GM19468 (cell line): ENCODE measurements at regions not wholly inside any gene's neighbourhood (a gene's known extent, or its start where the extent isn't known, plus 50 kb on each side); places are given as distances from the start of the nearest gene placed in this dataset.

Experiments used
- ATAC-seq: cut with Tn5 transposase; IDR thresholded peaks from one replicate; pipeline ENCODE4 v1.9.1; 2021; ENCODE audit warnings: mild to moderate bottlenecking, moderate library complexity, moderate number of reproducible peaks; ENCODE audit not compliant: unreplicated experiment; ENCODE audit errors: extremely low read depth

DNA sequence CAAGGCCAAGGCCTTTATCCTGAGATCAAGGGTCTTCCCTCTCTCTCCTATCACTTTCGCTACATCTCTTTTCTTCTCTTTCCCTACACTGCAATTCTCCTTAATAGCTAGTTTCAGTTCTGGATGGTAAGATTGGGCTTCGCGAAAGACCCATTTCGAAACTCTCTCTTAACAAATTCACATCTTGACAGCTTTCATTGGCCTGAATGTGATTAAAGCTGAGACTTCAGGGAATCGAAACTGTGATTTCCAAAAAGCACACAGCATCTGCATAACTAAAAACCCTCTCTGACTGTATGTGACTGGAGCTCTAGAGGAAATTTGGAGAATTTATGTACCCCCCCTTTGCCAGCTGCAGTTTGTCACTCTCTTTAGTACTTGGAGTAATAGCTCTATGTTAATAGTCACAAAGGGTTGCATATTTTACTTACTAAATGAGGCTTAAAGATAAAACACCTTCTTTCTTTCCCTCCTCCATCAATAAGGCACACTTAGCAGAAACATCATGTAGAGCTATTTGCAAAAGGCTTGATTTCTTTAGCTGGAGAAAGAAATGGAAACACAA lies 105.3 kb upstream of the FAM20A start:
- no peak for ATAC-seq

DNA sequence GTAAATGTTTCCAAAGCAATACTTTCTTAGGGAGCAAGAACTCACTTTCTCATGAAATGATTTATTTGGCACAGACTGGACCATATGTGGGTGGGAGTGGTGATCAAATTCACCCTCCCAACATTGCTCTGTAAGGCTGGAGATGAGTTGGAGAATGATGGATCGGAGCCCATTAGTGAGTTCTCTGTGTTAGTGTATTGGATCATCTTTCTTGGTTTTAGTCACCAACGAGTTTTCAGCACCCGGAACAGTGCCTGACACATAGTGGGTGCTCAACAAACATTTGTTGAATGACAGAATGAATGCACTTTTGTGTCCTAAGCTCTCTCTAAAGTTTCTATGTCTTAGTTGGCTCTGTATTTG lies 104.5 kb upstream of the FAM20A start:
- no peak for ATAC-seq

DNA sequence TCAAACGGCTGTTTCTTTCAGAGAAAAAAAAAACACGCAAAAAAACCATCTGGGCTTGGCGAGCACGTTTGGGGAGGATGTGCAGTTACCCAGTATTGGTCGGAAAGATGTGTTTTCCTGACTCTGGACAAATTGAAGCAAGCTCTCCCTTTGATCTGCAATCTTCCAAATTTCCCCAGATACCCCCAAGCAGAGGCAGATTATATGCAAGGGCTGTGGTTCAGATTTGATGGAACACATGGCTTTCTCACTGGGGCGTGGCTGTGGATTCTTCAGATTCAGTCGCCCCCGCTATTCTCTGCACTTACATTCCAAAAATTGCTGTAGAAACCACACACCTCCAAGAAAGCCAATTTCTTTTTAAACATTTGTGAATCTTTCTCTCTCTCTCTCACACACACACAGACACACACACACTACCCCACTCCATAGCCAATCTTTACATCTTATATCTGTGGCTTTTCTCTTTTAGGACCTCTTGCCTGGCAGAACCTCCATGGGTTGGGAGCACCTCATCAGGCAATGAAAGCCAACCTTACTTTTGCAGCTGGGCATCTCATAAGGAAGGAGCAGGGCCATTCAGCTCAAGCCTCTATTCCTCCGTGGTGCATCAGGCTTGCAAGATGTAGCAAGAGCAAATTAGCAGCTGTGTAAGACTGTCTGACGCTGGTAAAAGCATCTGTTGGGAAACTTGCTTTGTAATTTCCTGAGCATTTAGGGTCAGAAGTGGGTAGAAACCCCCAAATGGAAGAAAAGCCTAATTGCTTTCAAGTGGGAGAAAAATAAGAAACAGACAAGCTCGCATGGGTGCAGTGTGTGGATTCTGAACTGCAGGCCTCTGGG lies 103.9 kb upstream of the FAM20A start:
- no peak for ATAC-seq

DNA sequence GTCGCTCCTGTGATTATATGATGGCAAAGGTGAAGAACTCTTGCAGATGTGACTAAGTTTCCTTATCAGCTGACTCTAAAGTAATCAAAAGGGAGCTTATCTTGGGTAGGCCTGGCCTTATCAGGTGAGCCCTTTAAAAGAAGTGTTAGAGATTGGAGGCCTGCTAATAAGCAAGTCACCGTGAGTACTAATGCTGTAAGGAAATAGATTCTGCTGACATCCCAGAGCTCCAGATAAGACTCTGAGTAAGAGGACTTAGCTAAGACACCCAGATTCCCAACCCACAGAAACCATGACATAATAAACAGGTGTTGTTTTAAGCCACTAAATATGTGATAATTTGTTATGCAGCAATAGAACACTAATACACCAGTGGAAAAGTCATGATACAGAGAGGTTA lies 99.9 kb upstream of the FAM20A start:
- no peak for ATAC-seq

DNA sequence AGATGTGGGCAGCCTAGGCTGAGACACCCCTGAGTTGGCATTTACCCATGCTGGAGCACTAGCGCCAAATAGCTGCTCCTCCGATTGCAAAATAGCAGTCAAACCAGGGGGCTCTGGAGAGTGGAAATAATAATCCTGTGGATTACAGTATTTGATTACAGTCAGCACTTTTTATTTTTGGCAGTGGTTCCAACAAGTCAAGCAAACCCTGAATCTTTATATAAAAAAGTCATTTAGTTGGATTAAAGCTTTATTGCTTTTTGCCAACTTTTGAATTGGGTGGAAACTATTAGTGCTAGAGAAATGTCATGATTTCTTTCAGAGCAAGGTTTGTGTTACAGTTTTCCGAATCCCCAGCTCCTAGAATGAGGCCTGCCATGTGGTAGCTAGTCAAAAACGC lies 99.3 kb upstream of the FAM20A start:
- ATAC-seq = no peak

DNA sequence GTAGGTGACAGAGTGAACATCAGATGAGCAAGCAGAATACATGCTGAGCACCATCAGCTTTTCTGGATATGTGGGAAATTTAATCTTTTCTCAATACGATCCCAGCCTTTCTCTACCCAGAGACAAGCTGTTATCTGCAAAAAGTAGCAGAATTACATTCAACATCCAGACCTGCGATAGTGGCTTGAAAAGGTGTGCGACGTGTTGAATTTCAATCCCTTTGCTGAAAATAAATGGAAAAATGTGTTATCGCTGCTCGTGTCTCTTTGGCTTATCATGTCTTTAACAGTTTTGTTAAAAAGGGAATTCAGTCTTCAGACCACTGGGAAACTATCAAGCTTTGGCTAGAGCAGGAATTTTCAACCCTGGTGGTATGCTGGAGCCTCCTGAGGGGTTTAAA lies 98.8 kb upstream of the FAM20A start:
- ATAC-seq = no peak

DNA sequence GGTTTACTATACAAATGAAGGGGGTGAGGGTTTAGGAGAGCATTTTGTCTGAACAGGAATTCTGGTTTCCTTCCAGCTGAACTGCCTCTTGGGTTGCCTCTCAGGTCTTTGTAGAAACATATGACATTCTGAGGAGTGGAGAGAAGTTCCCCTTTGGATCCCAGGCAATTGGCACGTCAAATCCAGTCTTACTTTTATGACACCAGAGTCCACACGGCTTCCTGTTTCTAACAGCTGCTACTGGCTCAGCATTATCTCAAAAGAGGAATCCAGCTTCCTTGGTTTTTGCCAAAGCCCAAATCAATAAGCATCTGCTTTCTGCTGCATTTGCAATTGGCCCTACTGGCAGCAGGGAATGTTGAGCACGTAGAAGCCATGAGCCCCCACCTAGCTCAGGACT lies 97.6 kb upstream of the FAM20A start:
- ATAC-seq = no peak

DNA sequence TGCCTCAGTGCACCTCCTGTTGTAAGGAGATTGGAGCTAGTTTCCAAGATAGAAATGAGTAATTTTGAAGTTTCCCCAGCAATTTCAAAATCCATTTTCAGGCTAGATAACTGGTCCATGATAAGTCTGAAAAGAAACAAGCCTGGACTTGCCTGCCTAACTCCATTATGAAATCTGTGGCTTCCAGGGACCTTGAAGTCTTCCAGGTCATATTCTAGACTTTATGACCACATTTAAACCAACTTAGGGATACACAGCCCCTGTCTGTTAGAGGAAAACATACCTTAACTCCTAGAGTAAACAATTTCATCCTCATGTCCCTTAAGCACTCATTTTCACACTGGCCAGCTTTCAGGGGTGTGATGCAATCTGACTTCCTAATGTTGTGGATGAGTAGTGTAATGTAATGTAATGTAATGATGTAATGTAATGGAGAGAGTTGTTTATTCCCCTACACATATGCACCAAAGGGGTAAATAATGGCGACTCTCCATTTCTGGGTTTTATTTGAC lies 96.7 kb upstream of the FAM20A start:
- no peak for ATAC-seq

DNA sequence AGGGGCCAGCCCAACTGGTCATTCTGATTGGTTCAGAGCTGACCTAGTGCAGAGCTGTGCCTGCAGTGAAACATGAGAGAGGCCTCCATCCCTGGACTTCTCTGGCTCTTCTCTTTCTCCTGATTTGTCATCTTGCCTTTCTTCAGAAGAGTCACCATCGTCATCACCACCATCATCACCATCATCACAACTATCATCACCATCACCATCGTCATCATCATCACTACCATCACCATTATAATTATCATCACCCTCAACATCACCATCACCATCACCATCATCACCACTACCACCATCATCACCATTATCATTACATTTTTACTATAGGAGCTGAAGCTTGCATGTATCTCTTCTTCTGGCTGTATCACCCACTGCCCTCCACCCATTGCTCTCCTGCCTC lies 94.5 kb upstream of the FAM20A start:
- ATAC-seq = no peak

DNA sequence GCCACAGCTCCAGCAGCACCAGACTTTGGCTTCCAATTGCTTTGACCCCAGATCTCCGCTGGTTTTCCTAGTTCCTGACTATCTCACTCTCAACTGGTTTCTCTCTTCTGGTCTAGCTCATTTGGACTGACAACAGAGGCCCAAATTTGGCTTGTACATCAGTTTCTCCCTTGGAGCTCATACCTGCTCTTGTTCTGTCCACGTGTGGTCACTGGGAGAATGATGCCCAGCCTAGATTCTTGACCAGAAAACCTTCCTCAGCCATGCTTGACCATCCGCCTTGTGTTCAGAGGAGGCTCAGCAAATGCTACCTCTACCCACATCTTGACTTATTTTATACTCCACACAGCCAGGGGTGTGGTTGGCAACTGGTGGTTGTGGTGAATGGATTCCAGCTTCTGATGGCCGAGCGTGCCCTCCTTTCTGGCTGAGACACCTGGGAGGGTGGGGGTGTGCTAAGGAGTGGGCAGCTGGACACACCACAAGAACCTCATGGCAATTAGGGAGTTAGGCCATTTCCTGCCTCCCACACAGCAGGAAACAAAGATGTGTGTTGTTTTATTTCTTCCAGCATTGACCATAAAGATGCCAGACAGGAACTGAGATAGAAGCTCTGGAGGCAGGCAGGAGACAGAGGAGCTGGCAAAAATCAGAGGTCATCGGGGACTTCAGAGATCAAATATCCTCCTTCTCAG lies 93.8 kb upstream of the FAM20A start:
- ATAC-seq = no peak

DNA sequence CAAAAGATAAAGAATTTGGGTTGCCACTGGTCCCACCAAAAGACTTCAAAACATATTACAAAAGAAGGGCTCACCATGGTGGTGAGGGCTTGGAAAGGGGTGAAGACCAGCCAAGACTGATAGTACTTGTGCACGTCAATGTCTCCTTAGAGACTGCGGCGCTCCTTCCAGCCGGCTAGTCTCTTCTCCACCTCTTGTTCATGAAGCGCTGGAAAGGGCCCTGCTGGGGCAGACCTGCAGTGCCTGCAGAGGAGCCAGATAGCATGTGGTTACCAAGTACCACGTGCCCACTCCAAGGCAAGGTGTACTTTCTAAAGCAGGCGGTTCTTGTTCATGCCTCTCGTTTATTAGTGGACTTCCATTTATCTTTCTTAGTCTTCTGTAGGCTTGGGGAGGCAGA lies 92.7 kb upstream of the FAM20A start:
- ATAC-seq = no peak

DNA sequence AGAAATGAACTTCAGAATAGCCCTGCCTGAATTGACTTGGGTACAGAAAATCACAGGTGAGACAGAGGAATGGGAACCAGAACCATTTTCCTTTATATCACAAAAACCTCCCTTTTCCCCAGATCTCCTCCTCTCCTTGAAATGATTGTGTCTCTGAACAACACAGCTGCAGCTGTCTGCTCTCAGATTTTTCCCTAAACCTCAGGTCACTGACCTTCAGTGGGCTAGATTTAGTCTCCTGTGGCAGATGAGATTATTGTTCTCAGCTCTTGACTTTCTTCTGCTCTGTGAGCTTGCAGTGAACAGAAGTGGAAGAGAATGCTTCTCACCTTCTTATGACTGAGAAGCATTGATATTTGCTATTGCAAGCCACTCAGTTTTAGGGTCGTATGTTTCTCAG lies 92.3 kb upstream of the FAM20A start:
- no peak for ATAC-seq

DNA sequence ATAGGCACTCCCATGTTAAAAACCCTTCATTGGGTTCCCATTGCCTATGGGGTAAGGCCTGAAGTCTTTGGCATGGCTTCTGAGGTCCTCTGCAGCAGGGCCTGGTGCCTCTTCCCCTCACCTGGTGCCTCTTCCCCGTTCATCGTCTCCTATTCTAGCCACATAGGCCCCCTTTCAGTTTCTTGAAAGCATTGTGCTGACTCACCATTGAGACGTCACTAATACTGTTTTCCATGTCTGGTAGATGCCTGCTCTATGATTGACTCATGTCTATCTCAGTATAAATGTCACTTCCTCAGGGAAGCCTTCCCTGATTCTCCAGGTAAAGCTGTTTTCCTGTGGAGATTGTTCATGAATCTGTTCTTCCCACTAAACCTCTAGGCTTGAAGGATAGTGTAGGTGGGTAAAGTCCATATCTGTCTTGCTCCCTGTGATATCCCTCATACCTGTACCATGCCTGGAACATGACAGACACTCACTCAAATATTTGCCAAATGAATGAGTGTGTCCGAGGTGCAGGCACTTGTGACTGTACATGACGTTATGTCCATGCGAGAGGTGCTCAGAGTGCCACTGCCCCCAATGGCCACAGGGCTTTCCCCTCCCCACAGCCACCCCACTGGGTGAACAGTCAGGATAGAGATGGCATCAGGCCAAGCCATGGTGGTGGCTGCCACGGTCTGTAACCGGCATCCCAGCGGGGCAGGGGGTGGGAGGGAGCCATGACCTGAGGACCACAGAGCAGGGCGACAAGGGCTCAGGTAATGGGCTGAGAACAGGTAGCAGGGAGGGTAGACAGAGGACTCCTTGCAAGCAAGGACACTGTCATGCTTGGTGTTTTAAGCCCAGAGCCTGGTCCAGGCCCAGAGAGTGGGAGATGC lies 85.2 kb upstream of the FAM20A start:
- no peak for ATAC-seq

DNA sequence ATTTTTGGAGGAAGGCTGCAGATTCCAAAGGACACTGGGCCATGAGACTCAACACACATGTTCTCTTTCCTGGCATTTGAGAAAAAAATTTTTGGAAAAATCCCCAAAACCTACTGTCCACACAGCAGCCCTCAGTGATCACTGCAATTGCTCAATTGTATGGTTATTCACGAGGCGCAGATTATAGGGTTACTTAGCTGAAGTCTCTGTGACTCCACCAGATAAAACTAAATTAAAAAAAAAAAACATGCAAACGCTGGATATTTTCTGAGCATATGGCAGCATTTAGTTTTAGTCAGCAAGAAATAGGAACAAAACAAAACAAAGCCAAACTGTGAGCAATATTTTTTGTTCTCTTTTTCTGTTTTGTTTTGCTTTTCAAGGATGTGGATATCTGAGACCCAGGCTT lies 83.8 kb upstream of the FAM20A start:
- ATAC-seq = no peak

DNA sequence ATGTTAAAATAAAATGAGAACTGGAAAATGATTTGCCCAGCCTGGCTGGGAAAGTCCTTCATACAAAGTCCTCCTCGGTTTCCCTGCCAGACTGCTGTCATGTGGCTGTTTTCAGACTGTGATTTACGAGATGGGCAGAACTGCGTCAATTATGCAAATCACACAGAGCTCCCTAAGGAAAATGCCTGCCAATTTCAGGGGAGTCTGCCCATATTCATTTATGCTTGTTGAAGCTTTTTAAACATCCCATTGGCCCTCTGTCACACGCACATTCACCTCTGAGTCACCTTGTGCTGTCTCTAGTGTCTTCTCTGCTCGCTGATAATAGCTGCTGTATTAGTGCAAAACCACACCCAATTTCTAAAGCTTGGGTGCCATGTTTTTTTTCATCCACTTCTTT lies 81.7 kb upstream of the FAM20A start:
- no peak for ATAC-seq

DNA sequence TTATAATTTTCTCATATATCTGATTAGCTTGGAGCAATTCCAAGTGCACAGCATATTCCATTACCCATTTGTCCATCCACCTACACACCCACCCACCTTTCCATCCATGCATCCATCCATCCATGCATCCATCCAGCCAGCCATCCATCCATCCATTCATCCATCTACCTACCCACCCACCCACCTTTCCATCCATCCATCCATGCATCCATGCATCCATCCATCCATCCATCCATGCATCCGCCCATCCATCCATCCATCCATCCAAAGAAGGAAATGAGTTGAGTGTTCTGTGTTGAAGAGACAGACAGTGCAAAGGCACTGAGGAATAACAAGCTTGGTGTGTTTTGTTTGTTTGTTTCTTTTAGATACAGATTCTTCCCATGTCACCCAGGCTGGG lies 78.7 kb upstream of the FAM20A start:
- no peak for ATAC-seq

DNA sequence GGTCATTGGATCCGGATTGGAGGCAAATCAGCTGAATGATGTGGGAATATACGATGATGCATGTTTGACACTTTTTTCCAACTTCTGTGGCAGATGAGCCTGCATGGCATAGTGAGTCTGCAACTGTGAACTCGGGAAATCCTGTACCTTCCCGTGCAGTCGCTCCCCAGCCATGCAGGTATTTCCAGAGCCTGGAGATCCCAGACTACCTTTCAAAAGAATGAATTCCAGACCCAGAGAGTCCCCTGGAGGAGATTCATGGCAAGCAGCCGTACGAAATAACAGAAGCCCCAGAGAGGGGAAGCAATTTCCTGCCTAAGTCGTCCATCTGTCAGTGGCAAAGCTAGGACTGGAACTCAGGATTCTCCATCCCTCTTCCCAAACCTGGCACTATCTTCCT lies 75.7 kb upstream of the FAM20A start:
- ATAC-seq = no peak

DNA sequence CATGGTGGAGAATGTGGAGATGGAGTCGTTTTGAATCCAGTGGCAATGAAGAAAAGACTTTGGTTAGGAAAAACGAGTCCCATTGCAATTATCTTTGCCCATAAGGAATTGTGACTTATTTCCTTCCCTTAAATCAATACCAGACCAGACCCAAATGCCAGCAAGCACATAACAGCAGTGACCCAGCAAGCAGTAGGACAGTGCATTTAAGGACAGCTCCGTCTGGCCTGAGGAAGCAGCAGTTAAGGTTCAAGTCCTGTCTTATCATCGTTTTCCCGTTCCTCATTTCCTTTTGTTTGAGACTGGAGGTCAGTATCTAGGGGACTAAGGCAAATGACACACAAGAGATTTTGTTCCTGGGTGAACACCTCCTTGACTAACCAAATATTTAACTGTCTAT lies 74.6 kb upstream of the FAM20A start:
- no peak for ATAC-seq

DNA sequence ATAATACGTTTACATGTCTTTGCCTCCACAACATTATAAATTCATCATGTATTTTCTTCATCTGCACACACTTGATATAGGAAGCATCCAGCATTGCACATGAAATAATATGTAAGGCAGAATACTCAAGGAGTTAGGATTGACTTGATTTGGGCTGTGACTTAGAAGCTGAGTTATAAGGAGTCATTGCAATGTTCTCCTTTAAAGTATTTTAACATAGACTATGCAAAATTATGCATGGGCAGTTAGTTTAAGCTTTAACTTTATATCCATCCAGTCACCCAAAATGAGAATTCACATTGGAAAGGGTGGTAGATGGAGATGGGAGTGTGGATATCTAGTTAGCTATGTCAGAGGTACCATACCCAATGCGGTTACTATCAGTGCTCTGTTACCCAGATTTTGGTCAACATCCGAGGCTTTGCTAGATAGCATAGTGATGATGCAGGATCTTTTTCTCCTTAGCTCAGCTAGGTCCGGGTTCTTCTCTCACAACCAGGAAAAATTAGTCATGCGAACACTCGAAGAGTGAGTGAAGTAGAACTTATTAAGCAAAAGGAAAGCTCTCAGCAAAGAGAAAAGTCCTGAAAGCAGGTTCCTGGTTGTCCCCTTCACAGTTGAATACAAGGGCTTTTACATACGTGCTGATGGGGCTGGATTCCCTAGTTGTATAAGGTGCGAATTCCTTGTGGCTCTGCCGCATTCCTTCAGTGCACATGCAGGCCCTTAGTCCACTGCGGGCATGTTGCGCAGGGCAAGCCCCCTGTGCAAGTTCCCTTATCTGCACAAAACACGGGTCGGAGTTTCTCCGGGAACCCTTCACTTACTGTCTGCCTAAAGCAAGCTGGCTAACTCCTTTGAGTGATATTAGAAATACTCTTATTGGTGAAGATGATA lies 73.1 kb upstream of the FAM20A start:
- no peak for ATAC-seq
